ENCODE measurements at regions not wholly inside any gene's neighbourhood (a gene's known extent, or its start where the extent isn't known, plus 50 kb on each side); places are given as distances from the start of the nearest gene placed in this dataset.

DNA sequence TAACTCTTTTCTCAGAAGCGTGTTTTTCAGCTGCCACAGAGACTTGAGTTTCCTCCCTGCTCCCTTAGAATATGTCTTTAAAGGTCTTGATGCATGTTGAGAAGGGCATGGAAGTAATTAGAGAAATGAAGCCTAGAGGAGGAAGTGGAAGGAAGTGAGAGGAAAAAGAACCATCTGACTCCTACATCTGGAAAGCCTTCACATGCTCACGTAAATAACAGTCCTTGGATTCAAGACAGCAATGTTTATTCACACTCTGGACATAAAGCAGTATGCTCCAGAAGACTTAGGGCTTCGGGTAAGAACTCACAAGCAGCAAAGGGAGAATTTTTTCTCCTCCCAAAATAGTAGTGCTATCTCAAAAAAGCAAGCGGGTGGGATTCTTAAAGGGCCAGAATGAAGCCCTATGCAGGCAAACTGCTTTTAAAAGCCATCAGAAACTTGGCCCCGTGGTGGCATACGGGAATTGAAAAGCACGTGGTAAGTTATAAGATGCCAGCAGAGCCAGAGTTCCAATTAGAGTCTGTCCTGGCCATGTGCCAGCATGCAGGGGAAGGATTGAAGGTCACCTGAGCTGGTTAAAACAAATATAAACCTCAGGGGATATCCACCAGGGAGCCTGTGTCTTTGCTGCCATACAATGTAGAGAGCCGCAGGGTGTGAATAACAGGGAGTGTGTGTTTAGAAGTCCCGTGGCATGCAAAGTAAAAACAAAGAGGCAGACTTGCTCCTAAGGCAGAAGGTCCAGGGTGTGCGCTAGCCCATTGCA lies 380.8 kb upstream of the NDN start:
- H3K79me2 ChIP-seq (ENCODE audit: control insufficient read depth, insufficient read depth, low read length): no peaks in the 10 kb centered on the region
- H2AFZ ChIP-seq (ENCODE audit: low read length): no peak overlapping the region
- no peaks in the 10 kb centered on the region for H3K9me3 ChIP-seq (ENCODE audit: control insufficient read depth, insufficient read depth, low read depth, low read length)
- no peak overlapping the region for H3K9ac ChIP-seq (ENCODE audit: insufficient read depth, low read length)
- H3K27ac ChIP-seq (ENCODE audit: insufficient read depth, low read length): no peak overlapping the region
- H3K36me3 ChIP-seq (ENCODE audit: control insufficient read depth, insufficient read depth, low read length): no peaks in the 10 kb centered on the region
- no peak for DNase-seq (ENCODE audit: low read depth in 2 of 2)
- no peaks in the 10 kb centered on the region for H3K27me3 ChIP-seq (ENCODE audit: control insufficient read depth, insufficient read depth, low read length)
- no peak for TF ChIP-seq EZH2 (IDR thresholded peaks at IDR 0.05; ENCODE audit: low read length, missing control alignments)
- TF ChIP-seq, protein P1, sequence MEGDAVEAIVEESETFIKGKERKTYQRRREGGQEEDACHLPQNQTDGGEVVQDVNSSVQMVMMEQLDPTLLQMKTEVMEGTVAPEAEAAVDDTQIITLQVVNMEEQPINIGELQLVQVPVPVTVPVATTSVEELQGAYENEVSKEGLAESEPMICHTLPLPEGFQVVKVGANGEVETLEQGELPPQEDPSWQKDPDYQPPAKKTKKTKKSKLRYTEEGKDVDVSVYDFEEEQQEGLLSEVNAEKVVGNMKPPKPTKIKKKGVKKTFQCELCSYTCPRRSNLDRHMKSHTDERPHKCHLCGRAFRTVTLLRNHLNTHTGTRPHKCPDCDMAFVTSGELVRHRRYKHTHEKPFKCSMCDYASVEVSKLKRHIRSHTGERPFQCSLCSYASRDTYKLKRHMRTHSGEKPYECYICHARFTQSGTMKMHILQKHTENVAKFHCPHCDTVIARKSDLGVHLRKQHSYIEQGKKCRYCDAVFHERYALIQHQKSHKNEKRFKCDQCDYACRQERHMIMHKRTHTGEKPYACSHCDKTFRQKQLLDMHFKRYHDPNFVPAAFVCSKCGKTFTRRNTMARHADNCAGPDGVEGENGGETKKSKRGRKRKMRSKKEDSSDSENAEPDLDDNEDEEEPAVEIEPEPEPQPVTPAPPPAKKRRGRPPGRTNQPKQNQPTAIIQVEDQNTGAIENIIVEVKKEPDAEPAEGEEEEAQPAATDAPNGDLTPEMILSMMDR (conservative IDR thresholded peaks at IDR 0.05 in 1 of 2, IDR thresholded peaks at IDR 0.05 in 1 of 2; ENCODE audit: low read depth in 1 of 2, low read length in 2 of 2): no peak
- no peak overlapping the region for H3K4me2 ChIP-seq (ENCODE audit: extremely low read depth, insufficient read depth, low read length)
- H3K4me3 ChIP-seq (replicated peaks in 1 of 4; ENCODE audit: control extremely low read depth in 1 of 4, insufficient read depth in 1 of 4, low read depth in 3 of 4, low read length in 4 of 4): no peak overlapping the region
- H4K20me1 ChIP-seq (ENCODE audit: control insufficient read depth, extremely low read depth, insufficient read depth, low read length): no peaks in the 10 kb centered on the region
- no peaks in the 10 kb centered on the region for H3K4me1 ChIP-seq (ENCODE audit: control insufficient read depth, extremely low read depth, insufficient read depth, low read length)

GRCh38 chr15:24075420-24076089 lies 388.4 kb upstream of the NDN start:
- Histone ChIP-seq H3K4me2 (ENCODE audit: extremely low read depth, insufficient read depth, low read length) (no peak overlapping the region), H3K27me3 (ENCODE audit: control insufficient read depth, insufficient read depth, low read length) (no peaks in the 10 kb centered on the region), H3K4me1 (ENCODE audit: control insufficient read depth, extremely low read depth, insufficient read depth, low read length) (no peaks in the 10 kb centered on the region), H3K79me2 (ENCODE audit: control insufficient read depth, insufficient read depth, low read length) (no peaks in the 10 kb centered on the region), H3K9me3 (ENCODE audit: control insufficient read depth, insufficient read depth, low read depth, low read length) (no peaks in the 10 kb centered on the region), H3K27ac (ENCODE audit: insufficient read depth, low read length) (no peak overlapping the region), H3K36me3 (ENCODE audit: control insufficient read depth, insufficient read depth, low read length) (no peaks in the 10 kb centered on the region), H3K9ac (ENCODE audit: insufficient read depth, low read length) (no peak overlapping the region), H3K4me3 (replicated peaks in 1 of 4; ENCODE audit: control extremely low read depth in 1 of 4, insufficient read depth in 1 of 4, low read depth in 3 of 4, low read length in 4 of 4) (no peak overlapping the region), H4K20me1 (ENCODE audit: control insufficient read depth, extremely low read depth, insufficient read depth, low read length) (no peaks in the 10 kb centered on the region), H2AFZ (ENCODE audit: low read length) (no peak overlapping the region)
- no peak for DNase-seq (ENCODE audit: low read depth in 2 of 2)
- TF ChIP-seq EZH2 (IDR thresholded peaks at IDR 0.05; ENCODE audit: low read length, missing control alignments): no peak
- TF ChIP-seq, protein P1 (conservative IDR thresholded peaks at IDR 0.05 in 1 of 2, IDR thresholded peaks at IDR 0.05 in 1 of 2; ENCODE audit: low read depth in 1 of 2, low read length in 2 of 2): no peak

GRCh38 chr15:24076090-24076784 lies 389.1 kb upstream of the NDN start:
- DNase-seq (ENCODE audit: low read depth in 2 of 2): no peak
- H3K4me3 ChIP-seq (replicated peaks in 1 of 4; ENCODE audit: control extremely low read depth in 1 of 4, insufficient read depth in 1 of 4, low read depth in 3 of 4, low read length in 4 of 4): no peak overlapping the region
- H4K20me1 ChIP-seq (ENCODE audit: control insufficient read depth, extremely low read depth, insufficient read depth, low read length): no peaks in the 10 kb centered on the region
- H3K79me2 ChIP-seq (ENCODE audit: control insufficient read depth, insufficient read depth, low read length): no peaks in the 10 kb centered on the region
- H3K9me3 ChIP-seq (ENCODE audit: control insufficient read depth, insufficient read depth, low read depth, low read length): no peaks in the 10 kb centered on the region
- TF ChIP-seq, protein P1 (conservative IDR thresholded peaks at IDR 0.05 in 1 of 2, IDR thresholded peaks at IDR 0.05 in 1 of 2; ENCODE audit: low read depth in 1 of 2, low read length in 2 of 2): no peak
- no peak for TF ChIP-seq EZH2 (IDR thresholded peaks at IDR 0.05; ENCODE audit: low read length, missing control alignments)
- no peak overlapping the region for H3K4me2 ChIP-seq (ENCODE audit: extremely low read depth, insufficient read depth, low read length)
- no peak overlapping the region for H3K27ac ChIP-seq (ENCODE audit: insufficient read depth, low read length)
- H2AFZ ChIP-seq (ENCODE audit: low read length): no peak overlapping the region
- no peaks in the 10 kb centered on the region for H3K27me3 ChIP-seq (ENCODE audit: control insufficient read depth, insufficient read depth, low read length)
- H3K36me3 ChIP-seq (ENCODE audit: control insufficient read depth, insufficient read depth, low read length): no peaks in the 10 kb centered on the region
- no peak overlapping the region for H3K9ac ChIP-seq (ENCODE audit: insufficient read depth, low read length)
- no peaks in the 10 kb centered on the region for H3K4me1 ChIP-seq (ENCODE audit: control insufficient read depth, extremely low read depth, insufficient read depth, low read length)

Measured in fibroblast of lung (primary cell).